IMR-90 (cell line): ENCODE measurements at regions not wholly inside any gene's neighbourhood (a gene's known extent, or its start where the extent isn't known, plus 50 kb on each side); places are given as distances from the start of the nearest gene placed in this dataset.

Source experiments
- ATAC-seq: fragments of 200-7000 bp; cut with Tn5 transposase; 2 replicates; pipeline ENCODE4 v1.9.1; 2020; ENCODE audit warnings: low read depth, mild to moderate bottlenecking, moderate library complexity
- BruUV-seq: library from RNA; stranded (reverse); fragments of 400-500 nt; replicated peaks from 2 replicates; lab custom pipeline; 2021; lab: Mats Ljungman, UMichigan
- CTCF ChIA-PET: fragments of 300-600 bp; formaldehyde crosslinking; extraction: SDS; loops from one replicate; lab custom pipeline; 2021; ENCODE audit warnings: antibody characterized with exemption; lab: Yijun Ruan, JAX
- POLR2A ChIA-PET: fragments of 300-600 bp; sonication (Branson Sonifier 250); formaldehyde crosslinking; loops from one replicate; lab custom pipeline; 2022; ENCODE audit warnings: antibody characterized with exemption; ENCODE audit not compliant: unreplicated experiment; lab: Charles Lee
- DNase-seq: peaks from one replicate; pipeline ENCODE4 v3.0.0; 2013
- H2AFZ ChIP-seq: replicated peaks from 2 replicates; pipeline ENCODE3; 2013; ENCODE audit warnings: low read length, mild to moderate bottlenecking; ENCODE audit not compliant: poor library complexity
- H2AK5ac ChIP-seq: 2 replicates; pipeline ENCODE4 v1.6.1; 2013; ENCODE audit warnings: low read depth, low read length, inconsistent platforms
- H2AK9ac ChIP-seq: replicated peaks from 2 replicates; pipeline ENCODE3; 2013; ENCODE audit warnings: mild to moderate bottlenecking, low read depth, low read length, moderate library complexity; ENCODE audit not compliant: poor library complexity
- H2BK120ac ChIP-seq: 2 replicates; pipeline ENCODE4 v1.6.1; 2013; ENCODE audit warnings: low read depth, low read length, inconsistent platforms
- H2BK15ac ChIP-seq: 3 replicates; pipeline ENCODE4 v1.6.1; 2013; ENCODE audit warnings: low read depth, low read length, inconsistent platforms
- H2BK20ac ChIP-seq: 2 replicates; pipeline ENCODE4 v1.6.1; 2013; ENCODE audit warnings: low read depth, mild to moderate bottlenecking, inconsistent platforms, low read length, moderate library complexity
- H2BK5ac ChIP-seq: 2 replicates; pipeline ENCODE4 v1.6.1; 2013; ENCODE audit warnings: mild to moderate bottlenecking, low read depth, low read length, inconsistent platforms; ENCODE audit not compliant: poor library complexity, severe bottlenecking
- H3K14ac ChIP-seq: replicated peaks from 2 replicates; pipeline ENCODE4 v1.6.1; 2013; ENCODE audit warnings: low read depth, low read length, inconsistent platforms
- H3K18ac ChIP-seq: 2 replicates; pipeline ENCODE4 v1.6.1; 2013; ENCODE audit warnings: low read depth, low read length, control low read depth
- H3K23ac ChIP-seq: 2 replicates; pipeline ENCODE4 v1.6.1; 2013; ENCODE audit warnings: low read depth, low read length, inconsistent platforms
- H3K27ac ChIP-seq: 2 replicates; pipeline ENCODE4 v1.5.1; 2013; ENCODE audit warnings: mild to moderate bottlenecking, control low read depth, low read length; ENCODE audit not compliant: insufficient read depth
- H3K27me3 ChIP-seq: 2 replicates; pipeline ENCODE4 v1.6.1; 2013; ENCODE audit warnings: low read length; ENCODE audit not compliant: control insufficient read depth, insufficient read depth
- H3K36me3 ChIP-seq: 2 replicates; pipeline ENCODE4 v1.6.1; 2013; ENCODE audit warnings: low read length, mixed read lengths; ENCODE audit not compliant: control insufficient read depth, insufficient read depth
- H3K4ac ChIP-seq: 2 replicates; pipeline ENCODE4 v1.6.1; 2013; ENCODE audit warnings: low read depth, low read length, inconsistent platforms
- H3K4me1 ChIP-seq: 2 replicates; pipeline ENCODE4 v1.6.1; 2013; ENCODE audit warnings: low read length, mixed read lengths; ENCODE audit not compliant: control insufficient read depth, insufficient read depth
- H3K4me2 ChIP-seq: 2 replicates; pipeline ENCODE4 v1.6.1; 2013; ENCODE audit warnings: low read depth, mild to moderate bottlenecking, control low read depth, low read length, moderate library complexity
- H3K4me3 ChIP-seq: 2 replicates; pipeline ENCODE4 v1.5.1; 2013; ENCODE audit warnings: low read depth, mild to moderate bottlenecking, control low read depth, low read length, moderate library complexity; ENCODE audit not compliant: insufficient read depth
- H3K56ac ChIP-seq: 2 replicates; pipeline ENCODE4 v1.6.1; 2013; ENCODE audit warnings: low read length, inconsistent platforms; ENCODE audit not compliant: insufficient read depth; ENCODE audit errors: extremely low read depth
- H3K79me1 ChIP-seq, 2 experiments: 2 replicates each; pipeline ENCODE4 v1.6.1; 2013; ENCODE audit warnings: low read length in 2 of 2, inconsistent platforms in 1 of 2, low read depth in 1 of 2
- H3K9ac ChIP-seq: 2 replicates; pipeline ENCODE4 v1.6.1; 2013; ENCODE audit warnings: low read depth, low read length, control low read depth
- H3K9me1 ChIP-seq: 2 replicates; pipeline ENCODE4 v1.6.1; 2013; ENCODE audit warnings: low read length, inconsistent platforms; ENCODE audit not compliant: insufficient read depth
- H3K9me3 ChIP-seq: 2 replicates; pipeline ENCODE4 v1.6.1; 2013; ENCODE audit warnings: low read length; ENCODE audit not compliant: control insufficient read depth, insufficient read depth
- H4K20me1 ChIP-seq: 2 replicates; pipeline ENCODE4 v1.6.1; 2013; ENCODE audit warnings: low read length, inconsistent platforms; ENCODE audit not compliant: insufficient read depth
- H4K5ac ChIP-seq: 2 replicates; pipeline ENCODE4 v1.6.1; 2013; ENCODE audit warnings: mild to moderate bottlenecking, low read depth, low read length, control low read depth
- H4K8ac ChIP-seq, 2 experiments: 2 replicates each; pipeline ENCODE4 v1.6.1; 2013; ENCODE audit warnings: low read depth in 2 of 2, low read length in 2 of 2, control low read depth in 1 of 2, inconsistent platforms in 1 of 2
- H4K91ac ChIP-seq: 2 replicates; pipeline ENCODE4 v1.6.1; 2013; ENCODE audit warnings: low read depth, low read length, inconsistent platforms; ENCODE audit not compliant: insufficient read depth
- MAFK ChIP-seq: IDR thresholded peaks from 2 replicates; pipeline ENCODE4 v1.6.1; 2012; ENCODE audit warnings: low read depth, low read length, improper control_type of control experiment
- RFX5 ChIP-seq: IDR thresholded peaks from 2 replicates; pipeline ENCODE4 v1.8.0; 2012; ENCODE audit warnings: low read depth, mild to moderate bottlenecking, low read length, moderate library complexity
- WGBS, 2 experiments: methylation state at CpG; one replicate each; pipeline versions ENCODE4 v1.1.5 to v1.1.7; 2013; ENCODE audit warnings: missing lambda C conversion rate in 2 of 2; ENCODE audit not compliant: insufficient read length in 1 of 2; ENCODE audit errors: extremely low coverage in 2 of 2; 5-methylcytosine and 5-hydroxymethylcytosine counted together
- dilution Hi-C: fragments of 300-500 bp; cut with HindIII; formaldehyde crosslinking; loops from one replicate; pipeline ENCODE4 v1.14.3; 2018; ENCODE audit warnings: low sequenced_read_pairs; ENCODE audit not compliant: unreplicated experiment
- in situ Hi-C: fragments of 300-500 bp; cut with MboI; formaldehyde crosslinking; loops from 3 replicates; pipeline ENCODE4 v1.14.3; 2019; ENCODE audit warnings: low sequenced_read_pairs, inconsistent platforms, mixed read lengths
- intact Hi-C: fragments of 100-400 bp; cut with micrococcal nuclease; formaldehyde crosslinking; loops from 2 replicates; pipeline ENCODE4 v1.10.0; 2022

GRCh38 chr9:81512641-81513040 lies 176.7 kb downstream of the TLE1 start:
- no peak overlapping the region for H3K4ac ChIP-seq
- no peaks in the 10 kb centered on the region for H3K36me3 ChIP-seq
- no peak overlapping the region for H3K4me2 ChIP-seq
- no peaks in the 10 kb centered on the region for H3K27me3 ChIP-seq
- ChIA-PET CTCF (interaction anchor here (1.3 kb wide), 1 partner anchor 10 kb away, joined by 4 read pairs; no protein-coding TSS in a partner anchor), POLR2A (no interaction called here)
- H2BK120ac ChIP-seq = no peak overlapping the region
- H4K8ac ChIP-seq = no peak overlapping the region
- no peak overlapping the region for H4K91ac ChIP-seq
- no peak overlapping the region for H3K18ac ChIP-seq
- H4K5ac ChIP-seq = no peak overlapping the region
- no peak overlapping the region for H2BK20ac ChIP-seq
- no peak overlapping the region for H3K27ac ChIP-seq
- intact Hi-C loops (no loop called here), in situ Hi-C loops (loop anchor here (25.0 kb wide), 1 partner anchor 1450 kb away; no protein-coding TSS in a partner anchor), dilution Hi-C loops (no loop called here)
- H3K14ac ChIP-seq = no peak overlapping the region
- no peak overlapping the region for H3K9ac ChIP-seq
- no peaks in the 10 kb centered on the region for H3K4me1 ChIP-seq
- H3K79me1 ChIP-seq = no peaks in the 10 kb centered on the region
- WGBS, 2 experiments = no CpG with 5 or more reads among the region's 1 CpG
- H2AK5ac ChIP-seq = no peak overlapping the region
- H3K56ac ChIP-seq = no peak overlapping the region
- no peak overlapping the region for H2BK5ac ChIP-seq
- H3K4me3 ChIP-seq = no peak overlapping the region
- no peak overlapping the region for H2AFZ ChIP-seq
- H3K9me3 ChIP-seq = no peaks in the 10 kb centered on the region
- no peak overlapping the region for H2AK9ac ChIP-seq
- DNase-seq (no peak), ATAC-seq (no peak)
- no peaks in the 10 kb centered on the region for H4K20me1 ChIP-seq
- no TSS peak for BruUV-seq
- TF ChIP-seq RFX5 = no peak
- peak; percentile 58 for TF ChIP-seq MAFK
- no peaks in the 10 kb centered on the region for H3K9me1 ChIP-seq
- H3K23ac ChIP-seq = no peak overlapping the region
- no peak overlapping the region for H2BK15ac ChIP-seq
